Middle frontal gyrus (tissue), 1 donor: ENCODE measurements at regions not wholly inside any gene's neighbourhood (a gene's known extent, or its start where the extent isn't known, plus 50 kb on each side); places are given as distances from the start of the nearest gene placed in this dataset.
A peak's percentile ranks its signal among the peaks of the same experiment; 100 is the strongest.

Source experiments
- DNase-seq: peaks from one replicate; pipeline ENCODE4 v3.0.0-alpha.2; 2015; ENCODE audit warnings: low spot score; ENCODE audit errors: extremely low spot score

DNA sequence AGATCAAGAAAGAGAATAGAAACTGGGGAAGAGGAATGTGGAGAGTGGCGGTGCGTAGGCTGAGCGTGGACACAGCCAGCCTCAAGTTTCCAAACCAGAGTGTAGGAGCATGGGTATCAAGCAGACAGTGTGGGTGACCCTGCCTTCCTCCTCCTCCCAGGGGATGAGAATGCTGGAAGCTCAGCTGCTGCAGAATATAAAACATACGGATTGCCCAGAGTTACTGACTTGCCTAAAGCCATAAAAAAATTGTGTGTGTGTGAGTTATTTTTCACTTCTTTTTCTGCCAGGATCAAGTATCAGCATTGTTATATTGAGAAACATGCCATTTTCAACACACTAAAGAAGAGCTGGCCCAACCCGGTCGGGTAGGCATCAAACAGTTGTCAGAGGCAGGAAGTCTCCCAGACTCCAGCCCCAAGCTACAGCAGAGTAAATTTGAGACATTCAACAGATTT lies 333.3 kb upstream of the ACVR2A start:
- peak; percentile 3 for DNase-seq

DNA sequence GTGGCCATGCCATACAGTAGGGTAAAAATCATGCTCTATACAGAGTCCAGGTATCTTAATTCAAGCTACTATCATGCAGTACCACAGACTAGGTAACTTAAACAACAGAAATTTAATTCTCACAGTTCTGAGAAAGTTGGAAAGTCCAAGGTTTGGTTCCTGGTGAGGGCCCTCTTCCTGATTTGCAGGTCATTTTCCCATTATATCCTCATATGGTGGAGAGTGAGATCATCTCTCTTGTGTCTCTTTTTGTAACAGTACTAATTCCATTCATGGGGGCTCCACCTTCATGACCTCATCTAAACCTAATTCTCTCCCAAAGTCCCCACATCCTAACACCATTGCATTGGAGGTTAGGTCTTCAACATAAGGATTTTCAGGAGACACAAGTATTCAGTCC lies 335.0 kb upstream of the ACVR2A start:
- no peak for DNase-seq

DNA sequence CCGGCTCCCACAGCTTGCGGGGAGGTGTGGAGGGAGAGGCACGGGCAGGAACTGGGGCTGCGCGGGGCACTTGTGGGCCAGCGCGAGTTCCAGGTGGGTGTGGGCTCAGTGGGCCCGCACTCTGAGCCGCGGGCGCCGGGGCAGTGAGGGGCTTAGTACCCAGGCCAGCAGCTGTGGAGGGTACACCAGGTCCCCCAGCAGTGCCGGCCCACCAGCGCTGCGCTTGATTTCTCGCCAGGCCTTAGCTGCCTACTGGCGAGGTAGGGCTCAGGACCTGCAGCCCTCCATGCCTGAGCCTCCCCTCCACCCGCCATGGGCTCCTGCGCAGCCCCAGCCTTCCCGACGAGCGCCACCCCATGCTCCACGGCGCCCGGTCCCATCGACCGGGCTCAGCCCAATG lies 337.9 kb upstream of the ACVR2A start:
- no peak for DNase-seq

DNA sequence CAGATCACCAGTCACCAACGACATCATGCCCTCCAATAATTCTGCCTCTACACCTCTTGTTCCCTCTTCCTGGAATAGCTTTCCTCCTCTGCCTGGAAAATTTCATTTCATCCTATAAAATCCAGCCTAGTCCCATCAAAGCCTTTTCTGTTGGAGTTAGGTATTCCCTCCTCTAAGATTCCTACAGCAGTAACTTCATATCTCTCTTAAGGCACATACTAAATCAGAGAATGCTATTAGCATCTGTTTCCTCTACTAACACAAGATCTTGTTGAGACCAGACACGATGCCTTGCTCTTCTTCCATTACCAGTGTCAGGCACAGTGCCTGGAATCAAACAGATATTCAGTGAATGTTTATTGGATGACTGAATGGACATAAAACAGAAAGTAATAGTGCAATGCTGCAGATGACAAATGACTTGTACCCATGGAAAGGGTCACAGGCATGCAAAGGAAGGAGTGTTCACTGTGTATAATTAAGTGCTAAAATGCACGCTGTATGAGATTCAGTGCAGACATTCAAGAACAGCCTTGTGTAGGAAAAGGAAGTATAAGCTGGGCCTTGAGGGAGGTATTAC lies 342.0 kb upstream of the ACVR2A start:
- no peak for DNase-seq

DNA sequence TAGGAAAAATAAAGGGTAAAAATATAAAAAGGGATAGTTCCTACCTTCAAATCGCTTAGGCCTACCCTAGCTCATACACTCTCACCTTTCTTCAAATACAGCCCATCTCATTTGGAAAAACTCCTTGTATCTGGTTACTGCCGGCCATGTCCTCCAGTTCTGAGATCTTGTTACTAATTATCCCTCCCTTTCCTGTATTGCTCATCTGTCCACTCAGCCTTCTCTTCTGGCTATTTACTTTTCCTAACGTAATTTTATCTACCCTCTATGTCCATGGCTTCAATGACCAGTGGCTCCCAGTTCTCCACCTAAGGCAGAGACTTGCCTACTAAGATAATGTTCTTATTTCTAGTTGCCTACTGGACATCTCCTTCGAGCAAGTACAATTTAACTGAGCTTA lies 342.9 kb upstream of the ACVR2A start:
- DNase-seq = no peak

DNA sequence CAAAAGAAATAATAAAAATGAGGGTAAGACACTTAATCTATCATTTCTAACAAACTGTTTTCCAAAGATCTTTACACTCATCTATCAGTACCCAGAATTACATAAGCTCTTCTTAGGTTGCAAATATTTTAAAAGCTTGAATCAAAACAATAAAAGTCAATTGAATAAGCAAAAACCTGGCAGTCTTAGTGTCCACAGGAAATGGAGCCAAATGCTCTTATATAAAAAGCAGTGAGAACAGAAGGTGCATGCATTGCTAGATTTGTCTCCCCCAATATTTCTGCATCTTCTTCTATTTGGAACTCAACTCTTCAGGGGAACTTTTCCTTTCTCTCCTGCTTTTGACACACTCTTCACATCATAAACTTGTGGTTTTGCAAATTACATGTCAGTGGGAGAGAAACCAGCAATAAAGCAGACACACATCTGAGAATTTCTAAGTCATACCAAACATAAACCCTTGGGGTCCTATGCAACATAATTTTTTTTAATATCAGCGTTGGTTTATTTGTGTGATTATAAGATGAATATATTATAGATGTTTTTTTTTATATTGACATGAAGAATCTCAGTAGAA lies 343.9 kb upstream of the ACVR2A start:
- no peak for DNase-seq

DNA sequence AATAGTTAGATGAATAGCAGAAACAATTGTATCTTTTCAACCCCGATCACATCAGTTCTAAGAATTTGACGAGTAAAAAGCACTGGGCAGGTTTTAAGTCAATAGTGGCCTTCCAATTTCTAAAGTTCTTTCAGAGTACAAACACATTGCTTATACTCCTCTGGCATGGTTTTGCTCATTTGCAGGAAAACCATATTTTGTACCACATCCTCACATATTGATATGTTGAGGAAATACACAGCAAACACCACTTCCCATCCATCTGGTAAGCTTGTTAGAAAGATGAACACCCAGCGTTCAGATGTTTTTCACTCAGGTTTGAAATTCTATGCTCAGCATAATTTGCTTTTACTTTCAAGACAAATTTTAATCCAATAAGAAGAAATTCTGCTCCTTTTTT lies 344.6 kb upstream of the ACVR2A start:
- DNase-seq = no peak

DNA sequence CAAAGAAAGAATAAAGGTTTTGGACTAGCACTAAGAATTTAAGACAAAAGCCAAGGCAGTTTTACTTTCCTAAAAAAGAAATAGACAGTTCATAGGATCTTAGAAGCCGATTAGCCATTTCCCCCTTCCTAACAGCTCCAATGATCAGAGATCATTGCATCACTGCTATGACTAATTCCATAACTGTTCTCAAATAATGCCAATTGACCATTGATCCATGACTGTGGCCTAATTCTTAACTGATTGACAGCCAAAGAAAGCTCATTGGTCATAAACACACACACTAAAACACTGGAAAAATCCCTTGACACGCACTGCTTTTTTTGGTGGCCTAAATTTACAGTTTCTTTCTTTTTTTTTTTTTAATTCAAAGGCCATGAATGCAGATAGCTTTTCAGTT lies 345.0 kb upstream of the ACVR2A start:
- DNase-seq = no peak

DNA sequence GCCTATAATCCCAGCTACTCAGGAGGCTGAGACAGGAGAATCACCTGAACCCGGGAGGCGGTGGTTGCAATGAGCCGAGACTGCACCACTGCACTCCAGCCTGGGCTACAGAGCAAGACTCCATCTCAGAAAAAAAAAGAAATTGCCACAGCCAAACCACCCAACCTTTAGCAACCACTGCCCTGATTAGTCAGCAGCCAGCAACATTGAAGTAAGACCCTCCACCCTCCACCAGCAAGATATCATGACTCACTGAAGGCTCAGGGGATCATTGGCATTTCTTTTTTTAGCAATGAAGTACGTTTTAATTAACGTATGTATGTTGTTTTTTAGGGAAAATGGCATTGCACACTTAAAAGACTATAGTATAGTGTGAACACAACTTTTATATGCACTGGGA lies 349.1 kb upstream of the ACVR2A start:
- no peak for DNase-seq

DNA sequence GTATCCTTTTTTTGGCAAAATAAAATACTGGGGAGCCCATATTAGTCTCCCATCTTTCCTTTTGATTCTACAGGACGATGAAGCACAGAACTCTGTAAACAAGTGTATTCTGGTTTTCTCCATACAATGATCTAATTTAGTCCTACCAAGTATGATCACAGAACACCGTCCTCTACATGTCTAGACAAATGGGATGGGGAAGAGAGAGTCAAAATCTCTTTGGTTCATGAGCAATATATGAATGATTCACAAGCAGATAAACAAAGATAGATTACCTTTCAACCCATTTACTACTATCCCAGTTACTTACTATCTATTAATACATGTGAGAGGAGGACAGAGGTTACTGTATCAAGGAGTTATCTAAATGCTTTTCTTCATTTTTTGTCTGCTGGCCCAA lies 352.4 kb upstream of the ACVR2A start:
- DNase-seq = no peak

DNA sequence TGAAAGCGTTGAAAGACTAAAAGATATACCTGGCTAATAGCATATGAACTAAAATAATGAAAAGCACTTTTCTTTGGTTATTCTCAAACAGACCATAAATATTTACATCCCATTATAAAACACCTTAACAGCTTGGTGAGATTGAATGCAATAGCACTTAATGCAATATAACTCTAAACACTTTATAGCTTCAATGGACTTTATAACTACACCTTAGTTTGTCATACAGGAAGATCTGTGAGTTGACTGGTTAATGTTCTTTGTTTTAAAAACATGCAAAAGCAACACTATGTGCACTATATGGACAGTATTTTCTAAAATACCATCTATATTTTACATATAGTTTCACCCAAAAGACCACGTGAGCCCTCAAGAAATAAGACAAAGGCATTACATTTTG lies 353.3 kb upstream of the ACVR2A start:
- DNase-seq = no peak

DNA sequence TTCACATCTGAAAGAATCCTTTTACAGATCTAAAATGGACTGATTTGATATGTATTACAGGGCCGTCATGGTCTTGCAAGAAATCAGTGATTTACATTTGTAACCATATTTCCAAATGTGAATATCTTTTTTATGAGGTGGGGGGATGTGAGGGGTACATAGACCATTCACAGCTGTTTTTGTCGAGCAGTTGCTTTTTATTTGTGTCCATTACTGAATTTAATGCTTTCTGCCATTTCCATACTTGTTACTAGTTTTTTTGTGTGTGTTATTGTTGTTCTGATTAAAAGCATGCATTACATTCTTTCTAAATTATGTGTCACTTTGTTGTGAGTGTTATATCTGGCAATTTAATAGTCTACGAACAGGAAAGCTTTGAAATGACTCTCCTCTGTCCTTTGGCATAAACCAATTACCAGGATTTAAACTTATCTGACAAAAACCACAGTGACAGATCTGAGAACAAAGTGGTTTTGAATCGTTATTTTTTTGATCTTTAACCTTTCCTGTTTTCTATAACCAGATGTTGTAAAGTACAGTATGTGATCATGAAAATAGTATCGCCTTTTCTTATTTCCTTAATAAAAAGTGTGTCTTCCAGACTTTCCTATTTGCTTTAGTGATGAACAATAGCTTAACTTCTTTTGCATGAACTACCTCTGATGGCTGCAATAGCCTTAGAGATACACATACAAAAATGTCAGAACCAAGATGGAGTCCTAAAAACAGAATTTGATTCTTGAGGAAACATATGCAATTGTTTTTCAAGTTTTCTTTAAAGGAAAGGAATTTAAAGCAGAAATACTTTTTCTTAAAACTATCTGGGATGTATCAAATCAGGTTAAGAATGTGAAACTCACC lies 354.2 kb upstream of the ACVR2A start:
- no peak for DNase-seq

DNA sequence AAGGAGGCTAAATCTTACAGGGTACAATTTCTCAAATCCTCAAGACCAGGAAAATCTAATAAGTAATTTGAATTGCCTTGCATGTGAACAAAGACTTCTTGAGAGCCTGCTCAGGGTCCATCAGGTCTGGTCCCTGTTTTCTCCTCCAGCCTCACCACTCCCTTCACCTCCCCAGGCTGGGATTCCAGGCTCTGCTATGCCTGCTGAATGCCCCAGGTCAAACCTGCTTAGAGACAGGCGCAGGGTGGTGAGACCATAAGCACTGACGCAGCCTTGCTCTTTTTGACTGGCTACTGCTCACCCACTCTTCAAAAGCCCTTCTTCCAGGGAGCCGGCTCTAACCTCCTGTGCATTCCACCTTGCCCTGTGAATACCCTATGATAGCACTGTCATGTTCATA lies 356.4 kb upstream of the ACVR2A start:
- DNase-seq = no peak

DNA sequence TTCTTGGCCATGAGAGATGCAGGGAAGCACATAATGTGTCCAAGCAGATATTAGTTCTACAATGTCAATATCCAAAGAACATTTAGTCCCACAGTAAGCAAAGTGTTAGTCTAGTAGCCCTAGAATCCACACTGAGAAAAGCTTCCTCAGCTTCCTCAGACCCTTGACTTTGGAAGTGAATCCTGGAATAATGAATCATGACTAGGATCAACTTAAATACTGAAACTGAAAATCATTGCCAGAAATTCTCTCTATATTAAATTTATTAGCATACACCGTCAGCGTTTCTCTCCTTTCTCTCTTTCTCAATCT lies 356.9 kb upstream of the ACVR2A start:
- DNase-seq = no peak

DNA sequence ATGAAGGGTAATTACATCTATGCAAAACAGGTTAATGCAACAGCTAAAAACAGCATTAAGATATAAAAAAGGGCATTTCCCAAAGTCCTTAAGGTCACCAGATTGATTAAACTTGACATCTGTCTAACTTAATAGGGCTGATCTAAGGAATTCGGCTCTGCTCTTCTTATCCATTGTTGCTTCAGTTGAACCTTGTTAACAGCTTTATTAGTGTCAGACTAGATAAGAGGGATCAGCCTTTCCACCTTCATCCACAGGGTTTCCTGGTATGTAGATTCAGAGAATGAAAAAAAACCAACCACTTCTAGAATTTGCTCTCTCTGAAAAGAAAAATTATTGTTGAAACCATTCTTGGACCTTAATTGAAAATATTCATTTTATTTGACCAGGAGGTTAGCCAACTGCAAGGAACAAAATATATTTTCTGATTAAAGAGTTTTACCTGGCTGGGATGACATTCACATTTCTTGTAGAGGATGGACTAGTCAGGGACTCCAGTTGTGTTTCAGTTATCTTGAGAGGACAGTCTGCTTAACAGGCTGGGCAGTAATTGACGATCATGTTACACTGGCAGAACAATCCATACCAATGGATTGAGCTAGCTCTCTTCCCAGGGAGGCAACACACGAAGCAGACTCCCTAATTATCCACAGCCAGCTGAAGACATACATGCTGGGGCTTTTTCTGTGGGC lies 357.4 kb upstream of the ACVR2A start:
- DNase-seq = no peak

DNA sequence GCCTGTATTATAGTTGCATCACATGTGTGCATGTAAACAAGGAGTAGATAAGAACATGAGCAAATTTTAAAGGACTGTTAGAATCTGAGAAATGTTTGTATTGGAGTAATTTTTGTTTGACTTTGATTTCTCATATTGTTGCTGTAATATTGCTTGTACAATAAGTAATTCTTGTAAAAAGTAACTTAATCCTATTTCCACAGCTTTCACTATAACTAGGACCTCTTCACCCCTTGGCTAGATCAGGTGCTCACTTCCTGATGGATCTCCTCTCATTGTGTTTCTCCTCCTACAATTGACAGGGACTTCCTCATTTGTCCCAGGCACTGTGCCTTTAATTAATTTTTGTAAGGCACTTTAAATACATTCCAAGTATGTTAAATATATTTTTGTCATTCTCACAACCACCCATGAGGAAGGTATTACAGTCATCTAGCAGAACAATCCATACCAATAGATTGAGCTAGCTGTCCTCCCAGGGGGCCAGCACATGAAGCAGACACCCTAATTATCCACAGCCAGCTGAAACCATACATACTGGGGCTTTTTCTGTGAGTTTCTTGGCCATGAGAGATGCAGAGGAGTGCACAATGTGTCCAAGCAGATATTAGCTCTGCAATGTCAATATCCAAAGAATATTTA lies 359.5 kb upstream of the ACVR2A start:
- DNase-seq = no peak

DNA sequence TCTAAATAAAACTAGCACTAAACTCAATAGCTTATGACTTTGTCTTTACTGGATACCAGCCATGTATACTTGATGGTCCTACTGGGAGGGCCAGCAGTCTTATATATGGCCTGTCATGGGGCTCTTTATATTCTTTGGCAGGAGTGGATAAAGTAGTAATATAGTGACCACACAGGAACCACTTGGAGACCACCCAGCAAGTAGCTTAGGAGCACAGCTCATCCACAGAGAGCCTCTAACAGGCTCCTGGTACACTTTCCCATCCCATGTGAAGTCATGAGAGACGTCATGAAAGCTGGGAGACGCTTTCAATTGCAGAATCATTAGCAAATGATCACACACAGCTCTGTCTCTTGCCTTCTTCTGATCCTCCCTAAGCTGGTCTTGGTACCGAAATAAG lies 360.9 kb upstream of the ACVR2A start:
- DNase-seq = no peak

DNA sequence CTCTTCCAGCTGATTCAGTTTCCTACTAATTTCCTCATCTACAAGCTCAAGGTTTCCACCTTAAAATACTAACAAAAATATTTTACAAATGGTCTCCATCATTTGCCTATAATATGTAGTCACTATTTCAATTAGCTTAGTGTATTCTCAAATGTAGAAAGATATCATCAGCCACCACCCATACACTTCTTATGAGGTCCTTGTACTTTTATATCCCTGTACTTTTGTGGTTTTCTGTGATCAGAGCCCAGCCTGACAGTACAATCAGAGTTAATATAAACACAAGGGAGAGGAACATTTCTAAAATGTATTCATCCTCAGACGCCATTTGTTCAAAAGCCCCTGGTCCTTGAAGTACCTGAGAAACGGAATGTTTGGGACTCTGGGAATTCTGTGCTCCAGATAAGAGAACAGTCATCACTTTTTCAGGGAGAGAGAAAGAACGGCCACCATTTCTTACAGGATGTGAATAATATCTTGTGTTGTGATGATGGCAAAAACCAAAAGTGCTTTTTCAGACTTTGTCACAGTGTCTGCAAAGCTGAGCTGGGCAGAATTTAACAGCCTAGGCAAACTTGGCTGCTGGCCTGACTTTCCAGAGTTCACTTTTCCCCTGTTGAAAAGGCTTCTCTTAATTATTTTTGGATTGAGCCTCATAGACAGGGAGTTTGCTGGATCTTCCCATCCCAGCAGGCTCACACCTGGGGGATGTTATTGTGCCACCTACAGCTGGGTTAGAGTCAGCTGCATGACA lies 361.7 kb upstream of the ACVR2A start:
- no peak for DNase-seq

DNA sequence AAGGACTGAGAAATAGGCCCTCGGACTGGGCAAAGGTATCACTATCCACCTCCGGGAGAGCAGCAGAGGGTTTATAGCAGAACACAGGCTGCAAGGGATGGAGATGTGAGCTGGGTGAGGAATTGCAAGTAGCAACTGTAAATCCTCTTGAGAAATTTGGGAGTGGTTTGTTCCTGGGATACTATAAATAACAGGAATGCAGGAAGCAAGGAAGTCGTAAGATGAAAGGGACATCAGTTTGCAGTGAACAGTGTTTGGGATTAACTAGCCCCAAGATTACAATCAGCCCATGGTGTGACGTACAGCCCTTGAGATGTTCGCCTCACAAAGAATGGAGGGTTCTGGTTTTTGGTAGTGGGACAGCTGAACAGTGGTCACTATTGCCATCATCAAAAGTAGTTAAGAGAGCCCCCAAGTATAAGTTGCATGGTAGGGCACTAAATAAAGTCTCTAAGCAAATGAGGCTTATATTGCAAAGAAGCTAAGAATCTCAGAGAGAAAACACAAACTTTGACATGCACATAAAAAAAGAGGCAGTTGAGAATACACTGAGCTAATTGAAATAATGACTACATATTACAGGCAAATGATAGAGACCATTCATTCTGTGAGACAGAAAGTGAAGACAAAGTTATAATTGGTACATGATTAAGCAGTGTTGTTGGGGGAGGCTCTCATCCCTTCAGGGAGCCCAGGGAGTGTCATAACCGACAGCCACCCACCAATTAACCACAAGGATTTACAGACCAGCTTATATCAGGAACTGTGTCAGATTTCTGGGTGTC lies 362.5 kb upstream of the ACVR2A start:
- no peak for DNase-seq

DNA sequence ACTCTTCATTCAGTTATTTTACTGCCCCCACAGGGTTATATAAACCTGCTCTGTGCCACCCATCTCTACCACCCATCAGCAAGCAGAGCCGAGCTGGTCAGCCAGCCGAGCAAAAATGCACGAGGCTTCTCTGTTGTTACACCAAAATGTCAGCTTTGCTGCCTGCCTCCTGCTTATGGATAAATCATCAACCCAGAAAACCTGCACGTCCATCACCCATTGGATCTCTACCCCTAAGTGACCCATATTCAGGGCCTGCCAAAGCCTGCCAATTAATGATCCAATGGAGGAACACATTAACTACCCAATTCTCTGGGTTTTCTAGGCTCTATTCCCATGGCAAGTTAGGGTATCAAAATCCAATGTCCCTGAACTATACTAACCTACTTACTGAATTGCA lies 365.5 kb upstream of the ACVR2A start:
- DNase-seq = no peak
